H1 (cell line): ENCODE measurements at regions not wholly inside any gene's neighbourhood (a gene's known extent, or its start where the extent isn't known, plus 50 kb on each side); places are given as distances from the start of the nearest gene placed in this dataset.

Experiments
- CBX5 ChIP-seq: fragments of 300-800, 300-1000 bp; sonication (generic); IDR thresholded peaks from 2 replicates; pipeline ENCODE4 v1.7.1; 2016; ENCODE audit warnings: antibody characterized with exemption, low read length, low read depth
- CHD1 ChIP-seq: IDR thresholded peaks from 2 replicates; pipeline ENCODE4 v1.6.1; 2012; ENCODE audit warnings: low read depth, low read length, improper control_type of control experiment
- POU5F1 ChIP-seq: IDR thresholded peaks from 2 replicates; pipeline ENCODE4 v1.6.1; 2011; ENCODE audit warnings: low read depth, mild to moderate bottlenecking, low read length, moderate library complexity
- TAF1 ChIP-seq: IDR thresholded peaks from 2 replicates; pipeline ENCODE4 v1.6.1; 2011; ENCODE audit warnings: mild to moderate bottlenecking, low read depth, low read length
- TEAD4 ChIP-seq: IDR thresholded peaks from 2 replicates; pipeline ENCODE4 v1.6.1; 2012; ENCODE audit warnings: low read depth, low read length, inconsistent platforms, mixed read lengths
- ZNF274 ChIP-seq: IDR thresholded peaks from 2 replicates; pipeline ENCODE4 v1.7.0; 2012; ENCODE audit warnings: low read length, borderline replicate concordance; ENCODE audit errors: extremely low read depth
- TF ChIP-seq, protein P1 (sequence below): fragments of 300-600 bp; sonication (generic); IDR thresholded peaks from 2 replicates; pipeline ENCODE4 v1.7.1; 2012; ENCODE audit warnings: low read length, moderate library complexity, mild to moderate bottlenecking, inconsistent platforms; ENCODE audit not compliant: insufficient replicate concordance

DNA sequence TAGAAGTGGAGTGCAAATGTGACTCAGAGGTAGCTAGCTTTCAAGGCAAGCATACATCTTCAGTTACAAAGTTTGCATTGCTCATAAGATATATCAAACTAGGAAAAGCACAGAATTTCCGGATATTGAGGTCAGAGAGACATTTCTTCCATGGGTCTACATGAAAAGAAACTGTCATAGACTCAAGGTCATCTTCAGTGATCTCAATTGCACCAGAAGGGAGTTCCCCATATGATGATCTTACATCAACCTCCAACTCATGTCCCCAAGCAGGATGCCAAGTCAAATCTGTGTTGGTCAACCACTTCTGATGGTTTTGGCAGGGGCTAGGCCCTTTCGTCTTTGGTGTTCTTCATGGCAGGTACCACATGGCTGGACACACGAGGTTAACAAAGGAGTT lies 459.9 kb upstream of the MAF start (continued):
- TF ChIP-seq, protein P1, sequence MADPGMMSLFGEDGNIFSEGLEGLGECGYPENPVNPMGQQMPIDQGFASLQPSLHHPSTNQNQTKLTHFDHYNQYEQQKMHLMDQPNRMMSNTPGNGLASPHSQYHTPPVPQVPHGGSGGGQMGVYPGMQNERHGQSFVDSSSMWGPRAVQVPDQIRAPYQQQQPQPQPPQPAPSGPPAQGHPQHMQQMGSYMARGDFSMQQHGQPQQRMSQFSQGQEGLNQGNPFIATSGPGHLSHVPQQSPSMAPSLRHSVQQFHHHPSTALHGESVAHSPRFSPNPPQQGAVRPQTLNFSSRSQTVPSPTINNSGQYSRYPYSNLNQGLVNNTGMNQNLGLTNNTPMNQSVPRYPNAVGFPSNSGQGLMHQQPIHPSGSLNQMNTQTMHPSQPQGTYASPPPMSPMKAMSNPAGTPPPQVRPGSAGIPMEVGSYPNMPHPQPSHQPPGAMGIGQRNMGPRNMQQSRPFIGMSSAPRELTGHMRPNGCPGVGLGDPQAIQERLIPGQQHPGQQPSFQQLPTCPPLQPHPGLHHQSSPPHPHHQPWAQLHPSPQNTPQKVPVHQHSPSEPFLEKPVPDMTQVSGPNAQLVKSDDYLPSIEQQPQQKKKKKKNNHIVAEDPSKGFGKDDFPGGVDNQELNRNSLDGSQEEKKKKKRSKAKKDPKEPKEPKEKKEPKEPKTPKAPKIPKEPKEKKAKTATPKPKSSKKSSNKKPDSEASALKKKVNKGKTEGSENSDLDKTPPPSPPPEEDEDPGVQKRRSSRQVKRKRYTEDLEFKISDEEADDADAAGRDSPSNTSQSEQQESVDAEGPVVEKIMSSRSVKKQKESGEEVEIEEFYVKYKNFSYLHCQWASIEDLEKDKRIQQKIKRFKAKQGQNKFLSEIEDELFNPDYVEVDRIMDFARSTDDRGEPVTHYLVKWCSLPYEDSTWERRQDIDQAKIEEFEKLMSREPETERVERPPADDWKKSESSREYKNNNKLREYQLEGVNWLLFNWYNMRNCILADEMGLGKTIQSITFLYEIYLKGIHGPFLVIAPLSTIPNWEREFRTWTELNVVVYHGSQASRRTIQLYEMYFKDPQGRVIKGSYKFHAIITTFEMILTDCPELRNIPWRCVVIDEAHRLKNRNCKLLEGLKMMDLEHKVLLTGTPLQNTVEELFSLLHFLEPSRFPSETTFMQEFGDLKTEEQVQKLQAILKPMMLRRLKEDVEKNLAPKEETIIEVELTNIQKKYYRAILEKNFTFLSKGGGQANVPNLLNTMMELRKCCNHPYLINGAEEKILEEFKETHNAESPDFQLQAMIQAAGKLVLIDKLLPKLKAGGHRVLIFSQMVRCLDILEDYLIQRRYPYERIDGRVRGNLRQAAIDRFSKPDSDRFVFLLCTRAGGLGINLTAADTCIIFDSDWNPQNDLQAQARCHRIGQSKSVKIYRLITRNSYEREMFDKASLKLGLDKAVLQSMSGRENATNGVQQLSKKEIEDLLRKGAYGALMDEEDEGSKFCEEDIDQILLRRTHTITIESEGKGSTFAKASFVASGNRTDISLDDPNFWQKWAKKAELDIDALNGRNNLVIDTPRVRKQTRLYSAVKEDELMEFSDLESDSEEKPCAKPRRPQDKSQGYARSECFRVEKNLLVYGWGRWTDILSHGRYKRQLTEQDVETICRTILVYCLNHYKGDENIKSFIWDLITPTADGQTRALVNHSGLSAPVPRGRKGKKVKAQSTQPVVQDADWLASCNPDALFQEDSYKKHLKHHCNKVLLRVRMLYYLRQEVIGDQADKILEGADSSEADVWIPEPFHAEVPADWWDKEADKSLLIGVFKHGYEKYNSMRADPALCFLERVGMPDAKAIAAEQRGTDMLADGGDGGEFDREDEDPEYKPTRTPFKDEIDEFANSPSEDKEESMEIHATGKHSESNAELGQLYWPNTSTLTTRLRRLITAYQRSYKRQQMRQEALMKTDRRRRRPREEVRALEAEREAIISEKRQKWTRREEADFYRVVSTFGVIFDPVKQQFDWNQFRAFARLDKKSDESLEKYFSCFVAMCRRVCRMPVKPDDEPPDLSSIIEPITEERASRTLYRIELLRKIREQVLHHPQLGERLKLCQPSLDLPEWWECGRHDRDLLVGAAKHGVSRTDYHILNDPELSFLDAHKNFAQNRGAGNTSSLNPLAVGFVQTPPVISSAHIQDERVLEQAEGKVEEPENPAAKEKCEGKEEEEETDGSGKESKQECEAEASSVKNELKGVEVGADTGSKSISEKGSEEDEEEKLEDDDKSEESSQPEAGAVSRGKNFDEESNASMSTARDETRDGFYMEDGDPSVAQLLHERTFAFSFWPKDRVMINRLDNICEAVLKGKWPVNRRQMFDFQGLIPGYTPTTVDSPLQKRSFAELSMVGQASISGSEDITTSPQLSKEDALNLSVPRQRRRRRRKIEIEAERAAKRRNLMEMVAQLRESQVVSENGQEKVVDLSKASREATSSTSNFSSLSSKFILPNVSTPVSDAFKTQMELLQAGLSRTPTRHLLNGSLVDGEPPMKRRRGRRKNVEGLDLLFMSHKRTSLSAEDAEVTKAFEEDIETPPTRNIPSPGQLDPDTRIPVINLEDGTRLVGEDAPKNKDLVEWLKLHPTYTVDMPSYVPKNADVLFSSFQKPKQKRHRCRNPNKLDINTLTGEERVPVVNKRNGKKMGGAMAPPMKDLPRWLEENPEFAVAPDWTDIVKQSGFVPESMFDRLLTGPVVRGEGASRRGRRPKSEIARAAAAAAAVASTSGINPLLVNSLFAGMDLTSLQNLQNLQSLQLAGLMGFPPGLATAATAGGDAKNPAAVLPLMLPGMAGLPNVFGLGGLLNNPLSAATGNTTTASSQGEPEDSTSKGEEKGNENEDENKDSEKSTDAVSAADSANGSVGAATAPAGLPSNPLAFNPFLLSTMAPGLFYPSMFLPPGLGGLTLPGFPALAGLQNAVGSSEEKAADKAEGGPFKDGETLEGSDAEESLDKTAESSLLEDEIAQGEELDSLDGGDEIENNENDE = no peak
- no peak for TF ChIP-seq TAF1
- TF ChIP-seq CHD1 = no peak
- no peak for TF ChIP-seq CBX5
- no peak for TF ChIP-seq POU5F1
- no peak for TF ChIP-seq ZNF274
- no peak for TF ChIP-seq TEAD4
